Natural killer cell (primary cell): ENCODE measurements at regions not wholly inside any gene's neighbourhood (a gene's known extent, or its start where the extent isn't known, plus 50 kb on each side); places are given as distances from the start of the nearest gene placed in this dataset.
"Not testable (repeated sequence)": the region's sequence is repeated elsewhere in the genome, so short reads cannot be mapped to it uniquely, and the experiment has no call there.

Source experiments
- ATAC-seq, 3 donors: fragments of 150-1000 bp in 2 of 3; fragments of 200-7000 bp in 1 of 3; cut with Tn5 transposase; 1 replicate in 1 of 3; 2 replicates in 2 of 3; pipeline ENCODE4 v1.10.0; 2021; ENCODE audit warnings: mild to moderate bottlenecking in 2 of 3, moderate library complexity in 2 of 3
- DNase-seq, 2 donors: peaks; one replicate each; pipeline versions ENCODE4 v3.0.0 to v3.0.0-alpha.2; 2013 to 2021; ENCODE audit warnings: mixed read lengths in 1 of 2
- H3K27ac ChIP-seq: one replicate; pipeline ENCODE4 v1.5.1; 2013; ENCODE audit warnings: mild to moderate bottlenecking, low read length
- H3K27me3 ChIP-seq: one replicate; pipeline ENCODE4 v1.6.1; 2013; ENCODE audit warnings: low read length; ENCODE audit not compliant: control insufficient read depth, insufficient read depth
- H3K36me3 ChIP-seq: one replicate; pipeline ENCODE4 v1.6.1; 2013; ENCODE audit warnings: low read length; ENCODE audit not compliant: control insufficient read depth, insufficient read depth
- H3K4me1 ChIP-seq: one replicate; pipeline ENCODE4 v1.6.1; 2013; ENCODE audit warnings: low read length; ENCODE audit not compliant: control insufficient read depth, insufficient read depth
- H3K4me3 ChIP-seq: one replicate; pipeline ENCODE4 v1.5.1; 2013; ENCODE audit warnings: low read length
- H3K9me3 ChIP-seq: one replicate; pipeline ENCODE4 v1.6.1; 2013; ENCODE audit warnings: low read length; ENCODE audit not compliant: control insufficient read depth, insufficient read depth
- H3K27ac Mint-ChIP-seq, 2 donors: one replicate each; pipeline ENCODE4 v1.8.0; 2022; ENCODE audit warnings: mild to moderate bottlenecking in 2 of 2, mixed read lengths in 2 of 2, moderate library complexity in 1 of 2
- H3K27me3 Mint-ChIP-seq, 2 donors: one replicate each; pipeline ENCODE4 v1.8.0; 2022; ENCODE audit warnings: low read depth in 2 of 2, mixed read lengths in 2 of 2
- H3K36me3 Mint-ChIP-seq: one replicate; pipeline ENCODE4 v1.8.0; 2022; ENCODE audit warnings: mixed read lengths
- H3K4me1 Mint-ChIP-seq, 2 donors: one replicate each; pipeline ENCODE4 v1.8.0; 2022; ENCODE audit warnings: mixed read lengths in 2 of 2
- H3K4me3 Mint-ChIP-seq: one replicate; pipeline ENCODE4 v1.8.0; 2022; ENCODE audit warnings: mild to moderate bottlenecking, moderate library complexity, mixed read lengths
- H3K9me3 Mint-ChIP-seq, 2 donors: one replicate each; pipeline ENCODE4 v1.8.0; 2022; ENCODE audit warnings: mixed read lengths in 2 of 2
- CTCF ChIP-seq: fragments of 200-600 bp; IDR thresholded peaks from one replicate; pipeline ENCODE4 v1.8.0; 2022; ENCODE audit warnings: antibody characterized with exemption
- WGBS: methylation state at CpG from one replicate; pipeline ENCODE4 v1.1.7; 2013; ENCODE audit warnings: missing lambda C conversion rate; ENCODE audit not compliant: insufficient coverage; 5-methylcytosine and 5-hydroxymethylcytosine counted together
- intact Hi-C: fragments of 100-400 bp; cut with micrococcal nuclease; formaldehyde crosslinking; loops from one replicate; pipeline ENCODE4 v1.14.2; 2022

- Mint-ChIP-seq H3K27me3 (peaks cover 3 to 20% of the 10 kb centered on the region in 2 donors), H3K36me3 (no peaks in the 10 kb centered on the region), H3K4me1 (peaks cover 26 to 28% of the 10 kb centered on the region in 2 donors), H3K27ac (no peak overlapping the region), H3K4me3 (no peak overlapping the region), H3K9me3 (peaks cover 0 to 2% of the 10 kb centered on the region in 2 donors)
- Histone ChIP-seq H3K36me3 (no peaks in the 10 kb centered on the region), H3K27me3 (no peaks in the 10 kb centered on the region), H3K27ac (no peak overlapping the region), H3K4me1 (peaks cover 15% of the 10 kb centered on the region), H3K4me3 (no peak overlapping the region), H3K9me3 (no peaks in the 10 kb centered on the region)
- intact Hi-C loops, result no loop called here
- 76% methylated on average over 6 of the region's 6 CpGs for WGBS
- DNase-seq (no peak), ATAC-seq (no peak)
- no peak for TF ChIP-seq CTCF
Measured at GRCh38 chr9:1173993-1174392, 123.8 kb downstream of the DMRT2 start.

- WGBS, result 50% methylated on average over 2 of the region's 2 CpGs
- peaks cover 0 to 2% of the 10 kb centered on the region in 2 donors for H3K9me3 Mint-ChIP-seq
Measured at GRCh38 chr9:1179366-1179765, 129.2 kb downstream of the DMRT2 start.

GRCh38 chr9:1184146-1184545 lies 134.0 kb downstream of the DMRT2 start:
- Histone ChIP-seq H3K4me3 (no peak overlapping the region), H3K27ac (no peak overlapping the region), H3K9me3 (peaks cover 4% of the 10 kb centered on the region), H3K27me3 (no peaks in the 10 kb centered on the region), H3K36me3 (no peaks in the 10 kb centered on the region), H3K4me1 (no peaks in the 10 kb centered on the region)
- Mint-ChIP-seq H3K4me3 (no peak overlapping the region), H3K36me3 (no peaks in the 10 kb centered on the region), H3K9me3 (peaks cover 0 to 4% of the 10 kb centered on the region in 2 donors), H3K4me1 (no peaks in the 10 kb centered on the region), H3K27ac (no peak overlapping the region), H3K27me3 (peaks cover 11 to 25% of the 10 kb centered on the region in 2 donors)
- no peak for TF ChIP-seq CTCF
- DNase-seq, result no peak
- intact Hi-C loops, result no loop called here
- ATAC-seq, result no peak

More at GRCh38 chr9:1179366-1179765, 129.2 kb downstream of the DMRT2 start:
- no peak overlapping the region for H3K4me3 Mint-ChIP-seq
- TF ChIP-seq CTCF, result no peak
- H3K4me3 ChIP-seq, result no peak overlapping the region
- no peaks in the 10 kb centered on the region for H3K36me3 Mint-ChIP-seq
- H3K27me3 Mint-ChIP-seq, result peaks cover 8 to 38% of the 10 kb centered on the region in 2 donors
- no peak overlapping the region for H3K27ac Mint-ChIP-seq
- no peak overlapping the region for H3K27ac ChIP-seq
- H3K4me1 Mint-ChIP-seq, result no peaks in the 10 kb centered on the region
- no peaks in the 10 kb centered on the region for H3K9me3 ChIP-seq
- no peaks in the 10 kb centered on the region for H3K27me3 ChIP-seq
- no peak for DNase-seq
- no peak for ATAC-seq
- intact Hi-C loops, result no loop called here
- no peaks in the 10 kb centered on the region for H3K36me3 ChIP-seq
- H3K4me1 ChIP-seq, result no peaks in the 10 kb centered on the region

GRCh38 chr9:1187137-1187536 lies 137.0 kb downstream of the DMRT2 start:
- intact Hi-C loops, H3K4me3 ChIP-seq, H3K36me3 ChIP-seq, ATAC-seq, H3K4me1 ChIP-seq, DNase-seq, H3K4me3 Mint-ChIP-seq, H3K27ac Mint-ChIP-seq, H3K27ac ChIP-seq, H3K9me3 Mint-ChIP-seq, H3K9me3 ChIP-seq, H3K36me3 Mint-ChIP-seq, H3K4me1 Mint-ChIP-seq, H3K27me3 ChIP-seq: not testable (repeated sequence)
- WGBS, result 92% methylated on average over 9 of the region's 9 CpGs
- peaks cover 6 to 15% of the 10 kb centered on the region in 2 donors for H3K27me3 Mint-ChIP-seq

- H3K4me3 ChIP-seq, H3K36me3 ChIP-seq, H3K9me3 Mint-ChIP-seq, H3K4me3 Mint-ChIP-seq, H3K4me1 Mint-ChIP-seq, intact Hi-C loops, H3K9me3 ChIP-seq, ATAC-seq, H3K27ac Mint-ChIP-seq, H3K4me1 ChIP-seq, H3K36me3 Mint-ChIP-seq, H3K27ac ChIP-seq, DNase-seq, H3K27me3 ChIP-seq, H3K27me3 Mint-ChIP-seq: not testable (repeated sequence)
- WGBS, result 76% methylated on average over 5 of the region's 5 CpGs
Measured at GRCh38 chr9:1195636-1196035, 145.5 kb downstream of the DMRT2 start.
